Stomach (tissue), 8 donors: ENCODE measurements at regions not wholly inside any gene's neighbourhood (a gene's known extent, or its start where the extent isn't known, plus 50 kb on each side); places are given as distances from the start of the nearest gene placed in this dataset.

Experiments
- DNase-seq, 2 donors: peaks; one replicate each; pipeline versions ENCODE4 v3.0.0 to v3.0.0-alpha.2; 2013 to 2019
- H3K27ac ChIP-seq, 5 donors: fragments of 200-600 bp in 4 of 5; sonication (generic) in 4 of 5; one replicate each; pipeline ENCODE4 v1.5.1; 2013 to 2019; ENCODE audit warnings: mild to moderate bottlenecking in 1 of 5, moderate library complexity in 1 of 5
- H3K27me3 ChIP-seq, 3 donors: fragments of 200-600 bp; sonication (generic); one replicate each; pipeline ENCODE4 v1.5.1; 2017 to 2019; ENCODE audit warnings: mixed run types in 1 of 3
- H3K36me3 ChIP-seq, 4 donors: fragments of 200-600 bp; sonication (generic); 1 replicate in 3 of 4; 2 replicates in 1 of 4; pipeline ENCODE4 v1.5.1; 2016 to 2019
- H3K4me1 ChIP-seq, 4 donors: fragments of 200-600 bp; sonication (generic); one replicate each; pipeline ENCODE4 v1.5.1; 2016 to 2019
- H3K4me3 ChIP-seq, 4 donors: fragments of 200-600 bp; sonication (generic) in 3 of 4; one replicate each; pipeline ENCODE4 v1.5.1; 2016 to 2019; ENCODE audit warnings: mild to moderate bottlenecking in 1 of 4
- H3K9me3 ChIP-seq, 4 donors: fragments of 200-600 bp; sonication (generic); one replicate each; pipeline ENCODE4 v1.5.1; 2016 to 2019
- CTCF ChIP-seq, 7 experiments: fragments of 450-650 bp in 4 of 7; fragments of 200-600 bp in 3 of 7; sonication (generic) in 3 of 7; IDR thresholded peaks; one replicate each; pipeline ENCODE4 v1.5.1; 2016 to 2019; ENCODE audit warnings: antibody characterized with exemption in 7 of 7, control low read depth in 2 of 7, mild to moderate bottlenecking in 1 of 7
- EP300 ChIP-seq: sonication (generic); formaldehyde crosslinking; IDR thresholded peaks from one replicate; pipeline ENCODE4 v1.6.1; 2017; ENCODE audit warnings: antibody characterized with exemption
- POLR2A ChIP-seq, 4 donors: fragments of 450-650 bp; IDR thresholded peaks; one replicate each; pipeline ENCODE4 v1.6.1; 2016; ENCODE audit warnings: antibody characterized with exemption in 4 of 4, control low read depth in 2 of 4, mild to moderate bottlenecking in 1 of 4, moderate library complexity in 1 of 4
- POLR2AphosphoS5 ChIP-seq, 3 donors: sonication (generic); formaldehyde crosslinking; IDR thresholded peaks; one replicate each; pipeline ENCODE4 v1.6.1; 2016; ENCODE audit warnings: antibody characterized with exemption in 3 of 3
- WGBS, 5 donors: extraction: QIAGEN DNeasy Blood & Tissue Kit in 3 of 5; methylation state at CpG; one replicate each; pipeline versions ENCODE4 v1.1.5 to v1.1.7; 2013 to 2018; 5-methylcytosine and 5-hydroxymethylcytosine counted together
- intact Hi-C: fragments of 100-400 bp; cut with DNase I; formaldehyde crosslinking; loops from one replicate; pipeline ENCODE4 v1.15.1; 2023; ENCODE audit warnings: low total_unique reads
- donor health status: healthy with polysubstance abuse.
- donor health status: Bipolar disorder and iron deficiency.
- donor health status: healthy.

GRCh38 chr5:2584579-2585269 is 166.8 kb downstream of the IRX2 start:
- TF ChIP-seq EP300: no peak
- TF ChIP-seq CTCF (IDR thresholded peaks at IDR 0.05): no peak
- TF ChIP-seq POLR2A (IDR thresholded peaks at IDR 0.05): no peak
- no peak for TF ChIP-seq POLR2AphosphoS5 (IDR thresholded peaks at IDR 0.05)
- intact Hi-C loops: no loop called here
- H3K9me3 ChIP-seq: no peaks in the 10 kb centered on the region
- DNase-seq: no peak
- H3K27me3 ChIP-seq: no peaks in the 10 kb centered on the region
- H3K36me3 ChIP-seq: no peaks in the 10 kb centered on the region
- no peaks in the 10 kb centered on the region for H3K4me1 ChIP-seq
- 64 to 82% (median 70%) methylated on average over 3 of the region's 3 CpGs for WGBS, 5 donors
- no peak overlapping the region for H3K27ac ChIP-seq
- no peak overlapping the region for H3K4me3 ChIP-seq

GRCh38 chr5:2582507-2582906 is 169.0 kb downstream of the IRX2 start:
- no peaks in the 10 kb centered on the region for H3K9me3 ChIP-seq
- 78 to 87% (median 82%) methylated on average over 4 of the region's 4 CpGs for WGBS, 5 donors

GRCh38 chr5:2582106-2582505 is 169.4 kb downstream of the IRX2 start:
- intact Hi-C loops: no loop called here
- peaks cover 0 to 7% (median 0%) of the 10 kb centered on the region in 3 donors for H3K27me3 ChIP-seq
- H3K27ac ChIP-seq: no peak overlapping the region
- no peaks in the 10 kb centered on the region for H3K9me3 ChIP-seq
- no peaks in the 10 kb centered on the region for H3K4me1 ChIP-seq
- H3K36me3 ChIP-seq: no peaks in the 10 kb centered on the region
- DNase-seq: no peak
- TF ChIP-seq POLR2A (IDR thresholded peaks at IDR 0.05): no peak
- no peak for TF ChIP-seq CTCF (IDR thresholded peaks at IDR 0.05)
- no peak for TF ChIP-seq EP300
- no peak for TF ChIP-seq POLR2AphosphoS5 (IDR thresholded peaks at IDR 0.05)
- H3K4me3 ChIP-seq: no peak overlapping the region
- 77 to 93% (median 84%) methylated on average over 7 of the region's 7 CpGs for WGBS, 5 donors

More at GRCh38 chr5:2582507-2582906, 169.0 kb downstream of the IRX2 start:
- Histone ChIP-seq H3K4me1 (no peaks in the 10 kb centered on the region), H3K27me3 (peaks cover 0 to 3% (median 0%) of the 10 kb centered on the region in 3 donors), H3K4me3 (no peak overlapping the region), H3K36me3 (no peaks in the 10 kb centered on the region), H3K27ac (no peak overlapping the region)
- intact Hi-C loops: no loop called here
- DNase-seq: no peak
- no peak for TF ChIP-seq CTCF (IDR thresholded peaks at IDR 0.05)
- no peak for TF ChIP-seq POLR2A (IDR thresholded peaks at IDR 0.05)
- no peak for TF ChIP-seq EP300
- no peak for TF ChIP-seq POLR2AphosphoS5 (IDR thresholded peaks at IDR 0.05)

GRCh38 chr5:2581418-2581817 is 170.1 kb downstream of the IRX2 start:
- DNase-seq: no peak
- no peak for TF ChIP-seq POLR2AphosphoS5 (IDR thresholded peaks at IDR 0.05)
- TF ChIP-seq CTCF (IDR thresholded peaks at IDR 0.05): no peak
- TF ChIP-seq POLR2A (IDR thresholded peaks at IDR 0.05): no peak
- no peak for TF ChIP-seq EP300
- no peak overlapping the region for H3K4me3 ChIP-seq
- H3K9me3 ChIP-seq: no peaks in the 10 kb centered on the region
- no peaks in the 10 kb centered on the region for H3K4me1 ChIP-seq
- no peak overlapping the region for H3K27ac ChIP-seq
- intact Hi-C loops: no loop called here
- H3K27me3 ChIP-seq: peaks cover 0 to 11% (median 0%) of the 10 kb centered on the region in 3 donors
- WGBS, 5 donors: 80 to 89% (median 85%) methylated on average over 5 of the region's 5 CpGs
- no peaks in the 10 kb centered on the region for H3K36me3 ChIP-seq
